GM12891 (cell line): ENCODE measurements at regions not wholly inside any gene's neighbourhood (a gene's known extent, or its start where the extent isn't known, plus 50 kb on each side); places are given as distances from the start of the nearest gene placed in this dataset.
"Not testable (repeated sequence)": the region's sequence is repeated elsewhere in the genome, so short reads cannot be mapped to it uniquely, and the experiment has no call there.

Experiments used
- DNase-seq: peaks from one replicate; pipeline ENCODE4 v3.0.0; 2011; ENCODE audit warnings: low spot score; ENCODE audit not compliant: insufficient read length
- FAIRE-seq: peaks from 2 replicates; lab custom pipeline; 2011; peaks lifted over from hg19 to GRCh38; lab: Jason Lieb, UNC
- PAX5 ChIP-seq: IDR thresholded peaks from 2 replicates; pipeline ENCODE4 v1.6.1; 2011; ENCODE audit warnings: low read length, moderate library complexity, mild to moderate bottlenecking; ENCODE audit not compliant: insufficient read depth, severe bottlenecking
- POLR2A ChIP-seq: IDR thresholded peaks from 2 replicates; pipeline ENCODE4 v1.6.1; 2011; ENCODE audit warnings: low read depth, low read length, control low read depth
- POLR2AphosphoS5 ChIP-seq: IDR thresholded peaks from 2 replicates; pipeline ENCODE4 v1.6.1; 2011; ENCODE audit warnings: low read depth, low read length, control low read depth
- POU2F2 ChIP-seq: IDR thresholded peaks from 2 replicates; pipeline ENCODE4 v1.6.1; 2011; ENCODE audit warnings: low read depth, mild to moderate bottlenecking, control low read depth, low read length, moderate library complexity
- SPI1 ChIP-seq: IDR thresholded peaks from 2 replicates; pipeline ENCODE4 v1.6.1; 2011; ENCODE audit warnings: low read depth, low read length, control low read depth
- TAF1 ChIP-seq: IDR thresholded peaks from 2 replicates; pipeline ENCODE4 v1.6.1; 2011; ENCODE audit warnings: low read depth, low read length, control low read depth

DNA sequence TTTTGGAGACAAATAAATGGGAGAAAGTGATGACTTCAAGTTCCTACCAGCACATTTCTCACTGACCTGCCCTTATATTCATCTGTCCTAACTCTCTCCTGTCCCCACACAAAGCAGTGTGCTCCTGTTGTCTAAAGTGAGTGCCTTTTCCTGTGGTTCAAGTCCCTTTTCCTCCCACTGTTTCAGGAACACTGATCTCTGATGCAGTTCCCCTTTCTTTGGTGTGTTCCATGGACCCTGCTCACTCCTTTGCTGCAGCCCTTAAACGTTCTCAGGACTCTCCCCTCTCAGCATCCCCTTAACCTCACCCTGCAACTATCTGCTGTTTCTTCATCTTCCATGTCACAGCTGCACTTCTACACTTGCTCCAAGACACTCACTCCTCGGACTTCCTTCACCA lies 195.8 kb upstream of the ETV3 start:
- no peak for FAIRE-seq

DNA sequence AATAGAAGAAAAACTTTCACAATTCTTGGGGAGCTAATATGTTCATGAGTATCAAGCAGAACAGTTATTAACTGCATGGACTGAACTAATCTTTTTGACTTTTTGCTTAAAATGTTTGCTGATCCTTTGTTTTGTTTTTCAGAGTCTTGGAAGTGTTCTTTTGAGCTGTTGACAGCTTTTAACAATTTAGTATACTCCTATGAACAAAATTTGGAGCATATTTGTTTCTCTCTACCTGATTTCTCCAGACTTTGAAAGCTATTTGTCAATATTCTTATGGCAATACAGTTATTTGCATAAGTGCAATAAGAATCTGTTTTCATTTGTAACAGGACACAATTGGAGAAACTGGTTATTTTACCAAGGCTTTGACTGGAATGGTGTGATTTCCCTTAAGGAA lies 192.0 kb upstream of the ETV3 start:
- not testable (repeated sequence) for FAIRE-seq

More for the DNA sequence above, 195.8 kb upstream of the ETV3 start:
- TF ChIP-seq SPI1 (no peak), POLR2A (no peak), POU2F2 (no peak), TAF1 (no peak), POLR2AphosphoS5 (no peak), PAX5 (no peak)
- no peak for DNase-seq

GRCh38 chr1:157328120-157328519 lies 189.9 kb upstream of the ETV3 start:
- FAIRE-seq, DNase-seq: not testable (repeated sequence)

More for the DNA sequence above, 192.0 kb upstream of the ETV3 start:
- DNase-seq, result not testable (repeated sequence)

- DNase-seq (no peak), FAIRE-seq (no peak)
- no peak for TF ChIP-seq TAF1
- no peak for TF ChIP-seq POLR2AphosphoS5
- no peak for TF ChIP-seq SPI1
- TF ChIP-seq POU2F2, result no peak
- TF ChIP-seq POLR2A, result no peak
- TF ChIP-seq PAX5, result no peak
Observed at GRCh38 chr1:157326173-157326859, 188.1 kb upstream of the ETV3 start.

GRCh38 chr1:157325220-157325619 lies 187.0 kb upstream of the ETV3 start:
- no peak for FAIRE-seq
- no peak for TF ChIP-seq SPI1
- no peak for TF ChIP-seq TAF1
- TF ChIP-seq POLR2AphosphoS5, result no peak
- TF ChIP-seq POU2F2, result no peak
- no peak for DNase-seq

DNA sequence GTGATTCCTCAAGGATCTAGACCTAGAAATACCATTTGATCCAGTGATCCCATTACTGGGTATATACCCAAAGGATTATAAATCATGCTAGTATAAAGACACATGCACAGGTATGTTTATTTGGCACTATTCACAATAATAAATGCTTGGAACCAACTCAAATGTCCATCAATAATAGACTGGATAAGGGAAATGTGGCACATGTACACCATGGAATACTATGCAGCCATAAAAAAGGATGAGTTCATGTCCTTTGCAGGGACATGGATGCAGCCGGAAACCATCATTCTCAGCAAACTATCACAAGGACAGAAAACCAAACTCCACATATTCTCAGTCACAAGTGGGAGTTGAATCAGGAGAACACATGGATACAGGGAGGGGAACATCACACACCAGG lies 183.8 kb upstream of the ETV3 start:
- not testable (repeated sequence) for DNase-seq, FAIRE-seq

- TF ChIP-seq POU2F2 (no peak), TAF1 (no peak), POLR2AphosphoS5 (no peak), PAX5 (no peak), SPI1 (no peak), POLR2A (no peak)
- FAIRE-seq (no peak), DNase-seq (no peak)
Observed at GRCh38 chr1:157319567-157319966, 181.4 kb upstream of the ETV3 start.

DNA sequence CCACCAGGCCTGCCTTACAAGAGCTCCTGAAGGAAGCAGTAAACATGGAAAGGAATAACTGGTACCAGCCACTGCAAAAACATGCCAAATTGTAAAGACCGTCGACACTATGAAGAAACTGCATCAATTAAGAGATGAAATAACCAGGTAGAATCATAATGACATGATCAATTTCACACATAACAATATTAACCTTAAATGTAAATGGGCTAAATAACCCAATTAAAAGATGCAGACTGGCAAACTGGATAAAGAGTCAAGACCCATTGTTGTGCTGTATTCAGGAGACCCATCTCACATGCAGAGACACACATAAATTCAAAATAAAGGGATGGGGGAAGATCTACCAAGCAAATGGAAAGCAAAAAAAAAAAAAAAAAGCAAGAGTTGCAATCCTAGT lies 179.0 kb upstream of the ETV3 start:
- not testable (repeated sequence) for DNase-seq, FAIRE-seq

DNA sequence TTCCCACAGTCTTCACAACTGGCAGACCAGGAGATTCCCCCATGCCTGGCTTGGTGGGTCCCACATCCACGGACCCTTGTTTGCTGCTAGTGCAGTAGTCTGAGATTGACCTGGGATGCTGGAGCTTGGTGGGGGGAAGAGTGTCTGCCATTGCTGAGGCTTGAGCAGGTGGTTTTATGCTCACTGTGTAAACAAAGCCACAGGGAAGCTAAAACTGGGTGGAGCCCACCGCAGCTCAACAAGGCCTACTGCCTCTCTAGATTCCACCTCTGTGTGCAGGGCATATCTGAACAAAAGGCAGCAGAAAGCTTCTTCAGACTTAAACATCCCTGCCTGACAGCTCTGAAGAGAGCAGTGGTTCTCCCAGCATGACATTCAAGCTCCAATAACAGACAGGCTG lies 177.3 kb upstream of the ETV3 start:
- TF ChIP-seq POU2F2 (no peak), TAF1 (no peak), PAX5 (no peak), POLR2A (no peak), POLR2AphosphoS5 (no peak)
- FAIRE-seq (no peak), DNase-seq (no peak)

DNA sequence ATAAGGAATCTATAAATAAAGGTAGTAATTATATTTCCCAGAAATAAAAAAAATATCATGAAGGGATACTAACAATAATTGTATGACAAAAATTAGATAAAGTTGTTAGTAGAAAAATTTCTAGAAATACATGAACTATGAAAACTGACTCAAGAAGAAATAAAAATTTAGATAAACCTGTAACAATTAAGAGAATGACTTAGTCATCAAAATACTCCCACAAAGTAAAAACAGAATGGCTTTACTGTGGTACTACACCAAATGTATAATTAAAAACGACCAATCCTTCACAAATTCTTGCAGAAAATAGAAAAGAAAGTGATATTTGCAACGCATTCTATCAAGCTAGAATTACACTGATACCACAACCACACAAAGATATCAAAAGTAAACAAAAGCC lies 176.2 kb upstream of the ETV3 start:
- FAIRE-seq, result no peak
- TF ChIP-seq POLR2AphosphoS5 (no peak), POU2F2 (no peak), PAX5 (no peak), SPI1 (no peak), TAF1 (no peak), POLR2A (no peak)

DNA sequence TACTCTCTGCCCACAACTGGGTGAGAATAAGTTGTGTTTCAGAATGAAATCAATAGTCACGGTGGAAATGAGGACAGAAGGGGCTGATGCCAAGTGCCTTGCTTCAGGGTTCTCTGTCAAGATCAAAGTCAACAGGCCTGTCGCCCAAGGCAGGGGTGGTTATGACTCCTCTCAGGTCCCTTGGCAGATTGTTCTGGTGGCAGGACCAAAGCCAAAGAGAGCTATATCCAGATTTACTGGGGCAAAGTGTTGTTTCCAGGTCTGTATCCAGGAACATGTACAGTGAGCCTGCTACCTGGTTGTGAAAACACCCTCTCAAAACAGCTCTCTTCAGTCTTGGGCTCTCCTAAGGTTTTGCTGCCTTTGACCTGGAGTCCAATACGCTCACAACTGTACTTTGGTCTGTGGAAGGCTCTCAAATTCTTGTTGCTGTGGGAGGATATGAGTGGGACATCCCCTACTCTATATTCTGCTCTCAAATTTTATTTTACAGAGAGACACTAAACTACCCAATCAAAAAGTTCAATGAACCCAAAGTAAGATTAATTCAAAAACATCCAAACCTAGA lies 175.1 kb upstream of the ETV3 start:
- FAIRE-seq (no peak), DNase-seq (no peak)
- TF ChIP-seq SPI1, result no peak
- no peak for TF ChIP-seq POU2F2
- no peak for TF ChIP-seq POLR2A
- no peak for TF ChIP-seq TAF1
- TF ChIP-seq PAX5, result no peak
- TF ChIP-seq POLR2AphosphoS5, result no peak

More for the DNA sequence above, 176.2 kb upstream of the ETV3 start:
- no peak for DNase-seq
